ENCODE measurements at regions not wholly inside any gene's neighbourhood (a gene's known extent, or its start where the extent isn't known, plus 50 kb on each side); places are given as distances from the start of the nearest gene placed in this dataset.

DNA sequence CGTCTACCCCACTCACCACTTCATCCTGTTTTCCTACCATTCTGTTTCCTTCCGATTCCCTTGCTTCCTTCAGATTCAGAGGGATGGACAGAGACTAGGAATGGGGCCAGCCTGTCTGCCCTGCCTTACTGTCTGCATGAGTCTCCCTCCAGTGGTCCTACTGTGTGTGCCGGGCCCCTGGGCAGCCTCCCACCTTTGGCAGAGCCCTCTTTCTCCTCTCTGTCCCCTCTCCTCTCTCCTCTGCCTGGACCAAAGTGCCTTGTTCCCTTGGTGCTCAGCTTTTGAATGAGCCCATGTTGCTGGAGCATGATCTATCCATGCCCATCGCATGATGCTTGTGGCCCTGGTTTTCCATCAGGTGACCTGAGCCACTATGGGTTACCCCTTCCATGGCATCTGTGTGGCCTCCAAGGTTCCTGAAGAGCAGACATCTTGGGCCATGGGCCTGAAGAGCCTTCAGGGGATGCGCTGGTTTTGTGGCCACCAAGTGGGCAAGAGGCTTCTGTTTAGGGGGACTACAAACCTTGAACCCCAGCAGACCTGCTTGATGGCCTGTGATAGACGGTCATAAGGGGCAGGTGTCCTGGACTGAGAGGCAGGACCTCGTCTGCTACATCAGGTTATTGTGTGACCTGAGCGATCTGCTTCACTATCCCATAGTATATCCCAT lies 54.2 kb upstream of the BCL11B start:
- no peaks in the 10 kb centered on the region for H3K36me3 ChIP-seq (ENCODE audit: control insufficient read depth in 2 of 2, insufficient read depth in 2 of 2, low read length in 1 of 2)
- intact Hi-C loops (cut with micrococcal nuclease; ENCODE audit: unreplicated experiment) = no loop called here
- WGBS (ENCODE audit: insufficient coverage, insufficient replicate concordance, low lambda C conversion rate, missing lambda C conversion rate) = 38% methylated on average over 8 of the region's 8 CpGs
- RAD21 ChIA-PET (ENCODE audit: unreplicated experiment) = no interaction called here
- H3K4me2 ChIP-seq (ENCODE audit: control insufficient read depth, insufficient read depth) = no peak overlapping the region
- FAIRE-seq = no peak
- no peak for TF ChIP-seq TARDBP (IDR thresholded peaks at IDR 0.05; ENCODE audit: borderline replicate concordance)
- no peak for TF ChIP-seq CREB1 (IDR thresholded peaks at IDR 0.05; ENCODE audit: low read depth)
- no peak for TF ChIP-seq TCF7 (IDR thresholded peaks at IDR 0.05; ENCODE audit: borderline replicate concordance)
- no peak for TF ChIP-seq SREBF2 (IDR thresholded peaks at IDR 0.05; ENCODE audit: low read length)
- no peak for TF ChIP-seq MTA3 (IDR thresholded peaks at IDR 0.05; ENCODE audit: borderline replicate concordance, low read length)
- TF ChIP-seq TBL1XR1 (IDR thresholded peaks at IDR 0.05; ENCODE audit: low read depth, low read length) = no peak
- no peak for TF ChIP-seq WRNIP1 (IDR thresholded peaks at IDR 0.05; ENCODE audit: borderline replicate concordance, low read depth, low read length)
- TF ChIP-seq RFX5 (IDR thresholded peaks at IDR 0.05; ENCODE audit: low read depth, low read length) = no peak
- TF ChIP-seq TAF1 (IDR thresholded peaks at IDR 0.05; ENCODE audit: borderline replicate concordance, low read depth, low read length) = no peak
- TF ChIP-seq KLF5 (IDR thresholded peaks at IDR 0.05; ENCODE audit: partially characterized antibody) = no peak
- no peak for ATAC-seq
- no peaks in the 10 kb centered on the region for H3K4me1 ChIP-seq (ENCODE audit: control insufficient read depth, insufficient read depth, low read length)
- H3K27ac ChIP-seq (ENCODE audit: control insufficient read depth, insufficient read depth) = no peak overlapping the region
- H3K9me3 ChIP-seq (replicated peaks; ENCODE audit: control insufficient read depth, insufficient read depth, low read length) = no peaks in the 10 kb centered on the region; the same call in 2 of the 3 replicates
- no peaks in the 10 kb centered on the region for H3K27me3 ChIP-seq (replicated peaks in 1 of 2; ENCODE audit: control insufficient read depth in 2 of 2, insufficient read depth in 2 of 2, low read length in 1 of 2)
- BruUV-seq (replicated peaks) = no TSS peak
- in situ Hi-C loops (cut with MboI) = no loop called here
- no peak overlapping the region for H3K4me3 ChIP-seq
- no peak overlapping the region for H2AFZ ChIP-seq (ENCODE audit: control insufficient read depth, low read depth, low read length)
- no peak overlapping the region for H3K9ac ChIP-seq (ENCODE audit: control insufficient read depth, insufficient read depth, low read length)
- no peaks in the 10 kb centered on the region for H4K20me1 ChIP-seq (ENCODE audit: control insufficient read depth, insufficient read depth)
- SMC1A ChIA-PET (ENCODE audit: uncharacterized antibody, unreplicated experiment) = no interaction called here
- no peak for DNase-seq (ENCODE audit: low read depth, low spot score)
- POLR2A ChIA-PET = no interaction called here
- CTCF ChIA-PET = no interaction called here
- no peaks in the 10 kb centered on the region for H3K79me2 ChIP-seq (ENCODE audit: control insufficient read depth, insufficient read depth, low read length)

DNA sequence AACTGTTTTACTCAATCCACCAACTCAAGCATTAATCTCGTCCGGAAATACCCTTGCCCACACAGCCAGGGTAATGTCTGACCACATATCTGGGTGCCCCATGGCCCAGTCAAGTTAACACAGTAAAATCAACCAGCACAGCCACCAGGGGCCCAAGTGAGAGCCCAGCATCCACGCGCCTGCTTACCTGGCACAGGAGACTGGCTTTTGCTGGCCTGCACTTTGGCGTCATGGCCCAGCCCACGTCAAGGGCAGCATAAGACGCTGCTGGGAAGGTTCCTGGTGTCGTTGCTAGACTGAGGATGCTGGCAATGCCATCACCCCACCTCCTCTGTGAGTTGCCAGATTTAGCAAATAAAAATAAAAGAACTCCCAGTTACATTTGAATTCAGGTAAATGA lies 53.6 kb upstream of the BCL11B start:
- CTCF ChIA-PET = no interaction called here
- intact Hi-C loops (cut with micrococcal nuclease; ENCODE audit: unreplicated experiment) (no loop called here), in situ Hi-C loops (cut with MboI) (no loop called here)
- FAIRE-seq = no peak
- DNase-seq (ENCODE audit: low read depth, low spot score) = no peak
- Histone ChIP-seq H3K9ac (ENCODE audit: control insufficient read depth, insufficient read depth, low read length) (no peak overlapping the region), H3K4me1 (ENCODE audit: control insufficient read depth, insufficient read depth, low read length) (no peaks in the 10 kb centered on the region), H4K20me1 (ENCODE audit: control insufficient read depth, insufficient read depth) (no peaks in the 10 kb centered on the region), H3K27ac (ENCODE audit: control insufficient read depth, insufficient read depth) (no peak overlapping the region), H3K36me3 (ENCODE audit: control insufficient read depth in 2 of 2, insufficient read depth in 2 of 2, low read length in 1 of 2) (no peaks in the 10 kb centered on the region), H3K9me3 (replicated peaks; ENCODE audit: control insufficient read depth, insufficient read depth, low read length) (no peaks in the 10 kb centered on the region; the same call in 2 of the 3 replicates), H2AFZ (ENCODE audit: control insufficient read depth, low read depth, low read length) (no peak overlapping the region), H3K79me2 (ENCODE audit: control insufficient read depth, insufficient read depth, low read length) (no peaks in the 10 kb centered on the region), H3K4me2 (ENCODE audit: control insufficient read depth, insufficient read depth) (no peak overlapping the region), H3K4me3 (no peak overlapping the region), H3K27me3 (replicated peaks in 1 of 2; ENCODE audit: control insufficient read depth in 2 of 2, insufficient read depth in 2 of 2, low read length in 1 of 2) (no peaks in the 10 kb centered on the region)
- 56% methylated on average over 8 of the region's 8 CpGs for WGBS (ENCODE audit: insufficient coverage, insufficient replicate concordance, low lambda C conversion rate, missing lambda C conversion rate)
- RAD21 ChIA-PET (ENCODE audit: unreplicated experiment) = no interaction called here
- no peak for ATAC-seq
- POLR2A ChIA-PET = no interaction called here
- SMC1A ChIA-PET (ENCODE audit: uncharacterized antibody, unreplicated experiment) = no interaction called here
- BruUV-seq (replicated peaks) = no TSS peak
- TF ChIP-seq JUNB (IDR thresholded peaks at IDR 0.05) (no peak), CBX3 (IDR thresholded peaks at IDR 0.05; ENCODE audit: borderline replicate concordance, low read depth) (no peak), TCF7 (IDR thresholded peaks at IDR 0.05; ENCODE audit: borderline replicate concordance) (no peak), PAX5 (IDR thresholded peaks at IDR 0.05; ENCODE audit: borderline replicate concordance, low read depth, low read length) (no peak), YY1 (IDR thresholded peaks at IDR 0.05; ENCODE audit: low read depth, low read length) (no peak), NR2F1 (conservative IDR thresholded peaks at IDR 0.05) (no peak)
- TF ChIP-seq, protein P1, sequence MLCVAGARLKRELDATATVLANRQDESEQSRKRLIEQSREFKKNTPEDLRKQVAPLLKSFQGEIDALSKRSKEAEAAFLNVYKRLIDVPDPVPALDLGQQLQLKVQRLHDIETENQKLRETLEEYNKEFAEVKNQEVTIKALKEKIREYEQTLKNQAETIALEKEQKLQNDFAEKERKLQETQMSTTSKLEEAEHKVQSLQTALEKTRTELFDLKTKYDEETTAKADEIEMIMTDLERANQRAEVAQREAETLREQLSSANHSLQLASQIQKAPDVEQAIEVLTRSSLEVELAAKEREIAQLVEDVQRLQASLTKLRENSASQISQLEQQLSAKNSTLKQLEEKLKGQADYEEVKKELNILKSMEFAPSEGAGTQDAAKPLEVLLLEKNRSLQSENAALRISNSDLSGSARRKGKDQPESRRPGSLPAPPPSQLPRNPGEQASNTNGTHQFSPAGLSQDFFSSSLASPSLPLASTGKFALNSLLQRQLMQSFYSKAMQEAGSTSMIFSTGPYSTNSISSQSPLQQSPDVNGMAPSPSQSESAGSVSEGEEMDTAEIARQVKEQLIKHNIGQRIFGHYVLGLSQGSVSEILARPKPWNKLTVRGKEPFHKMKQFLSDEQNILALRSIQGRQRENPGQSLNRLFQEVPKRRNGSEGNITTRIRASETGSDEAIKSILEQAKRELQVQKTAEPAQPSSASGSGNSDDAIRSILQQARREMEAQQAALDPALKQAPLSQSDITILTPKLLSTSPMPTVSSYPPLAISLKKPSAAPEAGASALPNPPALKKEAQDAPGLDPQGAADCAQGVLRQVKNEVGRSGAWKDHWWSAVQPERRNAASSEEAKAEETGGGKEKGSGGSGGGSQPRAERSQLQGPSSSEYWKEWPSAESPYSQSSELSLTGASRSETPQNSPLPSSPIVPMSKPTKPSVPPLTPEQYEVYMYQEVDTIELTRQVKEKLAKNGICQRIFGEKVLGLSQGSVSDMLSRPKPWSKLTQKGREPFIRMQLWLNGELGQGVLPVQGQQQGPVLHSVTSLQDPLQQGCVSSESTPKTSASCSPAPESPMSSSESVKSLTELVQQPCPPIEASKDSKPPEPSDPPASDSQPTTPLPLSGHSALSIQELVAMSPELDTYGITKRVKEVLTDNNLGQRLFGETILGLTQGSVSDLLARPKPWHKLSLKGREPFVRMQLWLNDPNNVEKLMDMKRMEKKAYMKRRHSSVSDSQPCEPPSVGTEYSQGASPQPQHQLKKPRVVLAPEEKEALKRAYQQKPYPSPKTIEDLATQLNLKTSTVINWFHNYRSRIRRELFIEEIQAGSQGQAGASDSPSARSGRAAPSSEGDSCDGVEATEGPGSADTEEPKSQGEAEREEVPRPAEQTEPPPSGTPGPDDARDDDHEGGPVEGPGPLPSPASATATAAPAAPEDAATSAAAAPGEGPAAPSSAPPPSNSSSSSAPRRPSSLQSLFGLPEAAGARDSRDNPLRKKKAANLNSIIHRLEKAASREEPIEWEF (IDR thresholded peaks at IDR 0.05; ENCODE audit: insufficient replicate concordance, low read depth, low read length) = no peak
